ENCODE measurements at regions not wholly inside any gene's neighbourhood (a gene's known extent, or its start where the extent isn't known, plus 50 kb on each side); places are given as distances from the start of the nearest gene placed in this dataset.

GRCh38 chr4:167379076-167379835 is 145.0 kb upstream of the SPOCK3 start:
- TF ChIP-seq EZH2 (IDR thresholded peaks at IDR 0.05; ENCODE audit: insufficient read depth, poor library complexity, severe bottlenecking) (no peak), EZH2phosphoT487 (IDR thresholded peaks at IDR 0.05; ENCODE audit: insufficient read depth, low read depth) (no peak)
